CD4-positive, alpha-beta T cell treated with Interleukin-4 for 4 hours (primary cell): ENCODE measurements at regions not wholly inside any gene's neighbourhood (a gene's known extent, or its start where the extent isn't known, plus 50 kb on each side); places are given as distances from the start of the nearest gene placed in this dataset.
"Not testable (repeated sequence)": the region's sequence is repeated elsewhere in the genome, so short reads cannot be mapped to it uniquely, and the experiment has no call there.

ENCODE experiments used
- DNase-seq: peaks from one replicate; pipeline ENCODE4 v3.0.0-alpha.2; 2020

GRCh38 chr4:186984105-186984644 is 260.5 kb upstream of the FAT1 start:
- no peak for DNase-seq

GRCh38 chr4:186999686-187000085 is 276.0 kb upstream of the FAT1 start:
- no peak for DNase-seq

GRCh38 chr4:187000281-187000680 is 276.6 kb upstream of the FAT1 start:
- DNase-seq, result no peak

GRCh38 chr4:187002133-187002532 is 278.5 kb upstream of the FAT1 start:
- not testable (repeated sequence) for DNase-seq

GRCh38 chr4:187004628-187005027 is 281.0 kb upstream of the FAT1 start:
- no peak for DNase-seq

- no peak for DNase-seq
These were observed 282.5 kb upstream of the FAT1 start for GRCh38 chr4:187006189-187006618.

GRCh38 chr4:187010052-187010451 is 286.4 kb upstream of the FAT1 start:
- DNase-seq, result no peak

GRCh38 chr4:187016101-187016500 is 292.4 kb upstream of the FAT1 start:
- DNase-seq, result no peak

GRCh38 chr4:187017147-187017546 is 293.5 kb upstream of the FAT1 start:
- no peak for DNase-seq

GRCh38 chr4:187019896-187020295 is 296.2 kb upstream of the FAT1 start:
- DNase-seq, result no peak

- DNase-seq, result no peak
These were observed 297.0 kb upstream of the FAT1 start for GRCh38 chr4:187020676-187021075.

GRCh38 chr4:187021436-187022205 is 298.0 kb upstream of the FAT1 start:
- no peak for DNase-seq

GRCh38 chr4:187027272-187027671 is 303.6 kb upstream of the FAT1 start:
- DNase-seq, result no peak

- no peak for DNase-seq
These were observed 318.6 kb upstream of the FAT1 start for GRCh38 chr4:187042251-187042650.

- no peak for DNase-seq
These were observed 322.8 kb upstream of the FAT1 start for GRCh38 chr4:187046471-187046870.

- no peak for DNase-seq
These were observed 335.4 kb upstream of the FAT1 start for GRCh38 chr4:187059021-187059420.

GRCh38 chr4:187059895-187060294 is 336.2 kb upstream of the FAT1 start:
- DNase-seq, result no peak

- DNase-seq, result no peak
These were observed 336.9 kb upstream of the FAT1 start for GRCh38 chr4:187060551-187060950.

GRCh38 chr4:187063251-187063650 is 339.6 kb upstream of the FAT1 start:
- no peak for DNase-seq

- DNase-seq, result no peak
These were observed 340.4 kb upstream of the FAT1 start for GRCh38 chr4:187064033-187064432.

- no peak for DNase-seq
These were observed 341.7 kb upstream of the FAT1 start for GRCh38 chr4:187065396-187065795.

GRCh38 chr4:187065806-187066205 is 342.1 kb upstream of the FAT1 start:
- DNase-seq, result no peak

- DNase-seq, result no peak
These were observed 345.7 kb upstream of the FAT1 start for GRCh38 chr4:187069398-187069797.

- no peak for DNase-seq
These were observed 346.5 kb upstream of the FAT1 start for GRCh38 chr4:187070158-187070557.

- no peak for DNase-seq
These were observed 347.1 kb upstream of the FAT1 start for GRCh38 chr4:187070740-187071139.
